Fibroblast of upper back skin (primary cell): ENCODE measurements at regions not wholly inside any gene's neighbourhood (a gene's known extent, or its start where the extent isn't known, plus 50 kb on each side); places are given as distances from the start of the nearest gene placed in this dataset.
"Not testable (repeated sequence)": the region's sequence is repeated elsewhere in the genome, so short reads cannot be mapped to it uniquely, and the experiment has no call there.

Experiments used
- DNase-seq: peaks from one replicate; pipeline ENCODE4 v3.0.0-alpha.2; 2013

DNA sequence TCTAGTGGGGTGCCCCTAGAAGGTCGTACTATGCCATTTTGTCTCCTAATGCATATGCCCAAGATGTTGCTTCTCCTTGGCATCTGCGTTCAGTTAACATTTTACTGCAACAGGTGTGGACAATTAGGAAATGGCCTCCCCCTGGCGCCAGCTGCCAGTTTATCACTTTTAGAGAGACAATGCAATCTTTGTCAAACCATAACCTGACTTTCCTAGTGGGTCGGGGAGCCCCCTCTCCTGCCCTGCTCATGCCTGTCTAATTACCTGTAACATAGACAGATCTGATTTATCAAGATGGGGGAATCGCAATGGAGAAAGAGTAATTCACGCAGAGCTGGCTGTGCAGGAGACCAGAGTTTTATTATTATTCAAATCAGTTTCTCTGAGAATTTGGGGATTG lies 353.7 kb upstream of the SGO1 start:
- no peak for DNase-seq

DNA sequence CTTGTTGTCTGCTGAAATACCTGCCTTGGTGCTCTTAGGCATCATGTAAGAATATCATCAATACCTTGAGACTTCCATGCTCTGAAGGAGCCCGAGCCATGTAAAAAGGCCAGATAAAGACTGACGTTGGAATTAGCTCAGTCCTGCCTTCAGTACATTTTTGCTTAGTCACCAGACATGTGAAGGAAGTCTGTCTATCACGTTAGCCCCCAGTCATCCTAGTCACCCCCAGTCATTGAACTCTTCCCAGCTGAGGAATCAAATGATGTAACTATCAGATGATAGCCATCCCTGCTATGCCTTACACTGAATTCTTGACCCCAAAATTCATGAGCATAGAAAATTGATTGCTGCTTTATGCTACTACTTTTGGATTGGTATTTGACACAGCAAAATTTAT lies 351.2 kb upstream of the SGO1 start:
- DNase-seq = peak; percentile 28

DNA sequence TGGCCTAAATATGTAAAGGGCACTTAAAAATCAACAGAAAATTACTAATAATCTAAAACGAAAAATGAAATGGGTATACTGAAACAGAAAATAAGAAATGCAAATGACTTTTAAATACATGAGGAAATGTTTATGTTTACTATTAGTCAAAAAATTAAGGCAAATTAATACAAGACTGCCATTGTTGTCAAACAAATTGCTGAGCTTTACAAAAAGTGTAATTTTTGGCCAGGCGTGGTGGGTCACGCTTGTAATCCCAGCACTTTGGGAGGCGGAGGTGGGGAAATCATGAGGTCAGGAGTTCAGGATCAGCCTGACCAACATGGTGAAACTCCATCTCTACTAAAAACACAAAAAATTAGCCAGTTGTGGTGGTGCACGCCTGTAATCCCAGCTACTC lies 343.9 kb upstream of the SGO1 start:
- DNase-seq = no peak

DNA sequence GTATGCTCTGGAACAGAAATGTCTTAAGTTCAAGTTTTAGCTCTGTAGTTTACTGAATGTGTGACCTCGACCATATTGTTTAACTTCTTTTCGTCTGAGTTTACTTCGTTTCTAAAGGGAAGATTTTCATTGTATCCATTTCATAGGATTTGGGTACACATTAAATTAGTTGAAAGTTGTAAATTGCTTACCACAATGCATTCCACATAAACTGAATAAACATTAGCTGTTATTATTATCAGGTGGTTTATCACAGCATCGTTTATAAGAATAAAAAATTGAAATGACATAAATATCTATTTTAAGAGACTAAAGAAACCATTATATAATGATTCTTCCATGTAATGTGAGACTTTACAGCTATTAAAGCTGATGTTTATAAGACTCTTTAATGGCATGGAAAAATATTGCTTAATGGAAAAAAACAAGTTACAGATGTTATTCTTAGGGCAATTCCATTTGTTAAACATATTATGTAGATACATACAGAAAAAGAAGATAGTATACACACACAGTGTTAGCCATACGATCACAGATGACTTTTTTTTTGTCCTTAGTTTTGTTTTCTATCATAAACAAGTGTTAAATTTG lies 342.3 kb upstream of the SGO1 start:
- no peak for DNase-seq

DNA sequence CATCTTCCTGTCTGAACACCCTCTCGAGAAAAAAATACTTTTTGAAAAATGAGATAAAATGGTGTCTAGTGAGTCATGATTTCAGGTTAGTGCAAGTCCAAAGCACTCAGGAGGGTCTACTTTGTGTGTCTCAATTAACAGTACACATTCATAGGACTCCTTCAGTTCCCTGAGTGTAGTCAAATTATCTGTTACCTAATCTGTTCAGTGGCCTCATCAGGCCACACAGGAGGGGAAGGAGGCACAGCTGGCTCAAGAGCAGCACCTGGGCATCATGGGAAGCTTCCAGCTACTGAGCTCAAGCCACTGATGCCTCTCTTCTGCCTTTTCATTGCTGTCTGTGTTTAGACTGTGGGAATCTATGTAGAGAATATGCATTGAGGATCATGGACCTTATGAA lies 341.4 kb upstream of the SGO1 start:
- no peak for DNase-seq

DNA sequence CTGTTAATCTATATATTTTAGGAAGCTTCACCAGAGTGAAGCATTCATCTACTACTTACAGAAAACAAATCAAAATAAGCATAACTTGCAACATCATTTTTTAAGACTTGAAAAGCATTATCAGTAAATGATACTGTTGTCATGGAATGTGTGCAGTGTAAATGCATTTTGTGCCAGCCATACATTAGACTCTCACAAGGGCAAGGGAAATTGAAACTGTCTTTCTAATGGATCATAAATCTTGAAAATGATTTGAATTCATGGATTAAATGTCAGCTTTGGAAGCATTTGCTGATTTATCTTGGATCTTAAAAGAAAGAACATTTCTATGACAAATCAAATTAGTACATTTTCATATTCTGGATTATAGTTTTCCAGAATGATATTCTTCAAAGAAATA lies 338.3 kb upstream of the SGO1 start:
- no peak for DNase-seq

DNA sequence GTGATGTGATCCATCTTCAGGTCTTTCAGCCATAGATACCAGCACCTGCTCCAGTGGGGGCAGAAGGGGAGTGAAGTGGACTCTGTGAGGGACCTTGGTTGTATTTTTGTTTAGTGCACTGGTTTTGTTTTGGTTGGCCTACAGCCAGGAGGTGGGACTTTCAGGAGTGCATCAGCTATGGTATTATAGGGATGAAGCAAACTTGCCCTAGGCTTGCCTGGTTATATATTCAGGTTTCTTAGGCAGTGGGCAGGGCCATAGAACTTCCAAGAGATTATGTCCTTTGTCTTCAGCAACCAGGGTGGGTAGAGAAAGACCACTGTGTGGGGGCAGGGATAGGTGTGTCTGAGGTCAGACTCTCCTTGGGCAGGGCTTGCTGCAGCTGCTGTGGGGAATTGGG lies 337.3 kb upstream of the SGO1 start:
- DNase-seq = no peak

DNA sequence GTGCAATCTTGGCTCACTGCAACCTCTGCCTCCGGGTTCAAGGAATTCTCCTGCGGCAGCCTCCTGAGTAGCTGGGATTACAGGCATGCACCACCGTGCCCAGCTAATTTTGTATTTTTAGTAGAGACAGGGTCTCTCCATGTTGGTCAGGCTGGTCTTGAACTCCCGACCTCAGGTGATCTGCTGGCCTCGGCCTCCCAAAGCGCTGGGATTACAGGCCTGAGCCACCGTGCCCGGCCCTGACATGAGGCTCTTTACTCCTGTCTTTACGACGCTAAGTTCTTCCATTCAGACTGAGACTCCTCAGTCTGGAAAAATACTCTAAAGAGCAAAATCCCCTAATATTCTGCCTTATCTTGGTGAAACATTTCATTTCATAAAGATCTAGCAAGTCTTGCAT lies 331.3 kb upstream of the SGO1 start:
- not testable (repeated sequence) for DNase-seq

DNA sequence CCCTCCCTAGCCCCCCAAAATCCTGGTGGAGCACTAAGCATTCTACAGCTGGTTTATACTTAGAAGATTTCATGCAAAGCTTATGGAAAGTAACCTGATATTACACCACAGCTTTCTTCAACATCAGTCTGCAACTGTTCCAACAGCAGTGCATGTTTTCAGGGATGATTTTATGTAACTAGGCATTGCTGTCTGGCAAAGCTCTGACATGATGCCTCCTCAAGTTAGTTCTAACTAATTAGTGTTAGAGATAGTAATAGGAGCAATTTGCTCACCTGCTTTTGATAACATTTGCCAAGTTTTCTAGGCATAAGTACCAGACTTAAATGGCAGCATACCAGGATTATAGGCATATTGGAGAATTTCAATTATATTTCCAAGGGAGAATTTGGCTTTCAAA lies 330.3 kb upstream of the SGO1 start:
- no peak for DNase-seq

DNA sequence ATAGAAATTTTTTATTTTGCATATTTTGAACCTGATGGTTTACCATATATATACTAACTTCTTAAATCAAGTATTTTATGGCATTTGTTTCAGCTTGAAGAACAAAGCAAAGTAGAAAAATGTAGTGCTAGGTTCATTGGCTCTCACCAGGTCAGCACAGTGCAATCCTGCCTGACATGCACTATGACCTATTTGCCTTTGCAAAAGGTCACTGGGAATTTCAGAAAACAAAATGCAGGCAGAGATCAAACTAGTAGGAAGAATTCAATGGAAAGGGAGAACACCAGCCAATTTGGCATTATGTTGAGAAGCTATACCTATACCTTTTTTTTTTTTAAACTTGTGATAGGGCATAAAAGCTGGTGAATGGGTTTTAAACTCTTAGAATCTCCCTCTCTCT lies 329.8 kb upstream of the SGO1 start:
- DNase-seq = no peak

DNA sequence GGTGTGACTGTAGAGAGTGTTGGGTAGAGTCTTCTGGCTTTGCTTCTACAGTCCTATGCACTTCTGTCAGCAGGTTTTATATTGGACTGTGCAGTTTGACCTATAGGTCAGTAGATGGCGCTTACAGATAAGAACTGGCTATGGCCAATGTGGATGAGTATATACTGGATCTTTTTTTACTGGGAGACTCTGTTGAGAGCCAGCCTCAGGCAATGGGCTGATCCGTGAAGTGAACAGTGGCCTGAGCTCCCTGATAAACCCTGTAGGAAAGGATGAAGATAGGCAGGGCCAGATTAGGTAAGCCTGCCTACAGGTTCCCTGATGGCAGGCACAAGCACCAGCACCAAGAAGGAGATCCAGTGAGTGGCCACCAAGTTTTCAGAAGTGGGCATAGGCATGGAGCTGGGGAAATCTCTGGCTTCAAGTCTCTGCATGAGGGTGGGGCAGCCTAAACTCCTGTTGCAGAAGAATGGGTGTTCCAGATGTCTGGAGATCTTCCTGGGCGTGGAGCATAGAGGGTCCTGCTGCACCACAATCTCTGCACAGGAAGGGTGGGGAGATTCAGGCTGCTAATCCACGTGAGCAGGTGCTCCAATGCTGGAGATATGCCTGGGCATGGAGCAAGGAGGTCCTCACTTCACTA lies 326.0 kb upstream of the SGO1 start:
- DNase-seq = peak; percentile 79

DNA sequence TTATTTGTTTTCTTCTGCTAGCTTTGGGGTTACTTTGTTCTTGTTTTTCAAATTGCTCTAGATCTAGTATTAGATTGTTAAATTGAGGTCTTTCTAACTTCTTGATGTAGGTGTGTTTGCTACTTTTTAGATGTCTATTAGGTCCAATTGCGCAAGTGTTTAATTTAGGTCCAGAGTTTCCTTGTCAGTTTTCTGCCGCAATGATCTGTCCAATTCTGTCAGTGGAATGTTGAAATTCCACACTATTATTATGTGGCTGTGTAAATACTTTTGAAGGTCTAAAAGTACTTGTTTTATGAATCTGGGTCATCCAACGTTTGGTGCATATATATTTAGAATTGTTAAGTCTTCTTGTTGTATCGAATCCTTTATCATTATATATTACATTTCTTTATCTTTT lies 324.4 kb upstream of the SGO1 start:
- DNase-seq = no peak

DNA sequence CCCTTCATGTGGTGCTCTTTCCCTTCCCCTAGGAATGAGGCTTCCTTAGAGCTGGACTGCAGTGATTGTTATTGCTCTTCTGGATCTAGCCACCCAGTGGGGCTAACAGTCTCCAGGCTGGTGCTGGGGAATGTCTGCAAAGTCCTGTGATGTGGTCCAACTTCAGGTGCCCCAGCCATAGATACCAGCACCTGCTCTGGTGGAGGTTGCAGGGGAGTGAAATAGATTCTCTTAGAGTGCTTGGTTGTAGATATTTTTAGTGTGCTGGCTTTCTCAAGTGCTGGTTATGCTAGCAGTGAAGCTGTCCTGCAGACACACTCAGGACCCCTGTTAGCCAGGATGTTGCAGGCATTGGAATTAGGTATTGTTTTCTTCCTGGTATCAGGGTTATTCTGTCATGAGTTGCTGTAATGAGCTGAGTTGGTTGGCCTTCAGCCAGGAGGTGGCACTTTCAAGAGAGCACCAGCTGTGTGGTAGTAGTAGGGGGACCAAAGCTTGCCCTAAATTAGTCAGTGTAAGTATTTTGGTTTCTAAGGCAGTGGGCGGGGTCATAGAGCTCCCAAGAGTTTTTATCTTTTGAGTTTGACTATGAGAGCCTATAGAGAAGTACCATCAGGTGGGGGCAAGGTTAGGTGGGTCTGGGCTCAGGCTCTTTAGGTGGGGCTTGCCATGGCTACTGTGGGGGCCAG lies 317.5 kb upstream of the SGO1 start:
- DNase-seq = no peak

DNA sequence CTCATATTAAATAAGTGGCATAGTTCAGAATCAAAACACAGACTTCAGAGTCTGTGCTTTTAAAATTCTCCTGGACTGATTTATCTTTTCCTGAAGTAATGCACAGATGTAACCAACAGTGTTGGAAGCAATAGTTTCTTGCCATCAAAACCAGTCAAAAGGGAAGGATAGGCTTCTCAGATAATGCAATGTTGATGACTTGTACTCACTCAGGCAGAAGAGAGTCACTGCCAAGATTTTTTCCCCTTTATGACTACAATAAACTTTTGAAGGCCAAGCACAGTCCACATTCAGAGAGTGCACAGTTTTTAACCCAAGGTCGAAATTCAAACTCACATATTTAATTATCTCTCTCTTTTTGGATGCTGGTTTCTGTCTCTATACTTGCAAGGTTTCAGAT lies 305.0 kb upstream of the SGO1 start:
- no peak for DNase-seq

DNA sequence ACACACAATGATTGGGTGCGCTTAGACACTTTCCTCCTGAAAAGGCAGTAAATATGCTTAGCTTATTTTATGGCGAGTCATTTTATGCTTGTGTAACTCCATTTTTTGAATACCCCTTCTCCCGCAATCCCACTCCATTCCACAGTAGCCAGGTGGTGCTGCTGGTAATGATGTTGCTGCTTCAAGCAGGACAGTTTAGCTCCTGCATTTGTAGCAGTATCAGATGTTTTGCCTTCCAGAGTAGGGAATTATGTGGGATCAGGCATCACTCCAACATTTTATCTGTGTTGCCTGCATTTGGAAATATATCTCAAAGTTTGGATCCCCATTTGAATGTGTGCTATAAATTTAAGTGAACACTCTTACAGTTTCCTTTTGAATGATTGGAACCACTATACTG lies 302.1 kb upstream of the SGO1 start:
- DNase-seq = peak; percentile 64

DNA sequence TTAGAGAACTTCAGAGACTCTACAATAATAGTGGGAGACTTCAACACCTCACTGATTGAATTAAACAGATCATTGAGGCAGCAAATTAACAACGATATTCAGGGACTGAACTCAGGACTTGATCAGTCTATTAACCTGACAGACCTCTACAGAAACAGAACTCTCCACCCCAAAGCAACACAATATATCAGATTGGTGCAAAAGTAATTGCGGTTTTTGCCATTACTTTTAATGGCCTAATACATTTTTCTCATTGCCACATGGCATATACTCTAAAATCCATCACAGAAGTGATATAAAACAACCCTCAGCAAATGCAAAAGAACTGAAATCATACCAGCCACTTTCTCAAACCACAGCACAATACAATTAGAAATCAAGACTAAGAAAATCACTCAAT lies 298.1 kb upstream of the SGO1 start:
- no peak for DNase-seq

DNA sequence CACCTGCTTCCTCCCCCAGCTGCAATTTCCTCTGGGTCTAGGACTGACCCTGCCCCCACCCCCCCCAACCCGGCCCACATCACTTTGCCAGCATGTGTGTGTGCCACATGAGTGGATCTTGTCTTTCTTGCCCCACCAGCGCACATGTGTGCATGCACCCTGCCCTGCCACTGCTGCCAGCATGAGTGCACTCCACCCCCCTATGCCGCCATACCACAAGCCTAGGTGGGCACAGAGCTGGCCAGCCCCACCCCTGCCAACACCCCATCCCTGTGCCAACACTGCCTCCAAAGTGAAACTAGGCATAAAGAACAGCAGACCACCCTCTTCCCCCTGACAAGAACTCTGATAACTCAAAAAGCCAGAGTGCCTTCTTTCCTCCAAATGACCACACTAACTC lies 296.3 kb upstream of the SGO1 start:
- no peak for DNase-seq

DNA sequence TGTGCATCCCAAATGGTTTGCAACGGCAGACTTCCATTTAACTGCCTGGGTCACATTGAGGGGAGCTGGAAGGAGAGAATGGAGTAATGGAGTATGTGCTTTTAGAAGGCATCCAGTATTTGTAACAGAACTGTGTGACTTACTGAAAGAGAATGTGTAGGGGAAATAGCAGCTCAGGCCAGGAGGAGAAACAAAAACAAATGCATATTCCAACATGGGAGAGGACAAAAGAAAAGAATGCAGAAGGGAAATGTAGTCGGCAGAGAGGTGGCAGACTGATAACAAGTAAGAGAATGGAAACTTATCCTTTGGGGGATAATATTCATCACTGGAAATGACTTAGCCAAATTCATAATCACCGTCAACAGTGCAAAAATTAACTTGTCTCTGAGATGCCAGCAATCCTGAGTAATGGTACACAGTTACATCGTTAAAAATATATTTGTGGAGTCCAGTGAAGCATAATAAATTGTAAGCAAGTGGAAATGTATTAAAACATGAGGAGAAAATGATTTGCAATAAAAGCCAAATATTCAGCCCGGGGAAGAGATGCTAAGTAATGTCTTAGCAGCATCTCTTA lies 294.9 kb upstream of the SGO1 start:
- DNase-seq = peak; percentile 20

DNA sequence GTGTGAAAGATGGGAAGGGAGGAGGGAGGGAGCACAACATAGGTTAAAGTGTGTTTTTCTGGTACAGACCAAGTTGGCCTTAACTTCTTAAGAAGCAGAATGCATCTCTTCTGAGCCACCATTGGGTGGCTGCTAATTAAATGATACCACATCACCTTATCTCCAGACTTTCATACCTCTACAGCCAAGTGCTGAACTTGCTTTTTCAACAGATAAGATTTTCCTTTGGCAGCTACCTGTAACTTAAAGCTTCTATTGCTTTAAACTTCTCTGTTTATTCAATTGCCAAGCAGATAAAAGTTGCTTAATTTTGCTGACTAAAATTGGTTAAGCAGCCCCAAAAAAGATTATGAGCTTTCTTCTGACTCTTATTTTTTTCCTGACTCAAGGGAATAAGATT lies 292.4 kb upstream of the SGO1 start:
- no peak for DNase-seq

DNA sequence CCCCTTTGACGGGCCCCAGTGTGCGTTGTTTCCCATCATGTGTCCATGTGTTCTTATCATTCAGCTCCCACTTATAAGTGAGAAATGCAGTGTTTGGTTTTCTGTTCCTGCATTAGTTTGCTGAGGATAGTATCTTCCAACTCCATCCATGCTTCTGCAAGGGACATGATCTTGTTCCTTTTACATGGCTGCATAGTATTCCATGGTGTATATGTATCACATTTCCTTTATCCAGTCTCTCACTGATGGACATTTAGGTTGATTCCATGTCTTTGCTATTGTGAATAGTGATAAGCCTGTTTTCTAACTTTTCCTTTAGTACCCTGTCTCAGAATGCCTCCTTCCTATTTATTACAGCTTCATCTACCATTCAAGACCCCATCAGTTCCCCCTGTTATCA lies 278.2 kb upstream of the SGO1 start:
- not testable (repeated sequence) for DNase-seq

DNA sequence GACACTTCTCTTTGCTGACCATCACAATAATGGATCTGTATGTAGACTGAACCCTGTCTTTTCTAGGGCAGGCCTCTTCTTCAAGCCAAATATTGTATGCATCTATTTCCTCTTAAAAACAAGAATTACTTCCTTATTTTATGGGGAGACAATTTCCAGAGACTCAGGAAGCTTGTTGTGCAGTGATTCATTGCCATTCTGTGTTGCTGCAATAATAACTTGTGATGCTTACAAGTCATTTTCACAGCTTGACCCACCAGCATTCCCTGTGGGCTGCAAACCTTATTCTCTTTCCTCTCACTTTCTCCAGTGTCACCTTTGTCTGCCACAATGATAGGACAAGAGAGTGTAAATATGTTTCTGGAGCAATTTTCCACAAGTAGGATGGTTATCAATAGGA lies 276.7 kb upstream of the SGO1 start:
- DNase-seq = no peak

DNA sequence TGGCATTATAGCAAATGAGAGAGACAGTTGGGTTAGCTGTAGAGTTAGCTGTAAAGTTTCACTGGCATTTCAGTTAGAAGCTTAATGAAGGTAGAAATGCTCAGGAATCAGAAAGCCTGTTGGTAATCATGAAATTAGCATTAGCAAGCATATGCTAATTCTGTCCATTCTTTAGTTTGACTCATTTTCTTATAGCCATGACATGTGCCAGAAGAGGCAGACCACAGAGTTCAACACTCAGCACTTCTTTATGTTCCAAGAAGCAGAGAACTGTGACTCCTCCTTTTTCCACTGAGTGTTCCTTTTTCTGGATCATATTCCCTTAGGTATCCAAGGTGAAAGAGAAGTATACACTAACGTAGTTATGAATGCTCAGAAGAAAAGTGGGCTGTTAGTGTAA lies 276.2 kb upstream of the SGO1 start:
- no peak for DNase-seq

DNA sequence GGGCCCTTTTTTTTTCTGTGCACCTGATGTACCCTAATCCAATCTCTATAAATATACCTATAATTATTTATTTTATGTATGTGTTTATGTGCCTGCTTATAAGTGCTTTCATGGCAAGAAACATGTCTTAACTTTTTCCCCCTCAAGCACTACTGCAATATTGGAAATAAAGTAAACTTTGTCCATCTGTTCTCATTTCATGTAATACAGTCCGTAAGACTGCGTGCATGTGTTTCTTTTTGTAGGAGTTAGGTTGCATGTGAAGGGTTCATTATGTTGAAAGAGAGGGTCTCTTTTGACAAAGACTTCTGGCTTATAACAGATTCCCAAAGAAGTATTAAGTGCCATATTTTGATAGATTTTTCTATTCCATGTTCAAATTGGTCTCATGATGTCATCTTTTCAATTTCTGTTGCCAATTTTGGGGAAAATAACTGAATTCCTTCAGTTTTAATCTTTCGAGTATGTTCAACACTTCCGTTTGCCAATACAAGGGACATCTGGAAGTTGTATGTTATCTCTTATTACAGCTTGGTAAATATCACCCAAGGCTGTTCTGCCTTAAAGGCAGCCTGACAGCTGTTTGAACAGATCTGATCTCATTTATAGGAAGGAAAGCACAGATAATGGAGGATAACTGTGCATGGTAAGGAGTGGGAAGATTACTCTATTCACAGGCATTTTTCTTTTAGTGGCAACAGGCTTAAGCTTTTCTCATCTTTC lies 273.1 kb upstream of the SGO1 start:
- DNase-seq = peak; percentile 5

DNA sequence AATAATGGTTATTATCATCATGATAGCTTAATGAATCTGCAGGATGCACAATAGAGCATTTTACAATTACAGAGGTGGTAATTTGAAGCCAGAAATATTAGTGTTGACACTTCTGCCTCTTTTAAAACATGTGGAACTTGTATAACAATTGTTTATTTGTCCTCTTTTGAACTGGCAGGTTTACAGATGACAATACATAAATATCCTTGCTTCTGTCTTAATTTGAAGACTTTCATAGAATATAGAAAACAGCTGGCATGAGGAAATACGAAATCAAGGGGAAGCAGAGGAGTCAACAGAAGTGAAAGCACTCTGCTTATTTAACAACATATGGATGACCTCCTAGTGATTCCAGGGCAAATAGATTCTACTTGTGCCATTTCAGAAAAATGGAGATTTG lies 270.5 kb upstream of the SGO1 start:
- no peak for DNase-seq
